Head of caudate nucleus (tissue), 42 donors: ENCODE measurements at regions not wholly inside any gene's neighbourhood (a gene's known extent, or its start where the extent isn't known, plus 50 kb on each side); places are given as distances from the start of the nearest gene placed in this dataset.

Experiments
- DNase-seq, 42 donors: peaks; one replicate each; pipeline versions ENCODE4 v3.0.0 to v3.0.0-alpha.2; 2020 to 2021; ENCODE audit warnings: mixed read lengths in 7 of 42
- intact Hi-C: fragments of 100-400 bp; cut with DNase I; formaldehyde crosslinking; loops from one replicate; pipeline ENCODE4 v1.15.0; 2022

DNA sequence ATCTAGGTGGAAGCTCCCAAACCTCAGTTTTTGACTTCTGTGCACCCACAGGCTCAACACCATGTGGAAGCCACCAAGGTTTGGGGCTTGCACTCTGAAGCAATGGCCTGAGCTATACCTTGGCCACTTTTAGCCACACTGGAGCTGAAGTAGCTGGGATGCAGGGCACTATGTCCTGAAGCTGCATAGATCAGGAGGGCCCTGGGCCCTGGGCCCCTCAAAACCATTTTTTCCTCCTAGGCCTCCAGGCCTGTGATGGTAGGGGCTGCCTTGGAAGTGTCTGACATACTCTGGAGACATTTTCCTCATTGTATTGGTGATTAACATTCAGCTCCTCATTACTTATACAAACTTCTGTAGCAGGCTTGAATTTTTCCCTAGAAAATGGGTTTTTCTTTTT, 273.7 kb downstream of the FGF9 start:
- no peak for DNase-seq
- intact Hi-C loops: no loop called here

DNA sequence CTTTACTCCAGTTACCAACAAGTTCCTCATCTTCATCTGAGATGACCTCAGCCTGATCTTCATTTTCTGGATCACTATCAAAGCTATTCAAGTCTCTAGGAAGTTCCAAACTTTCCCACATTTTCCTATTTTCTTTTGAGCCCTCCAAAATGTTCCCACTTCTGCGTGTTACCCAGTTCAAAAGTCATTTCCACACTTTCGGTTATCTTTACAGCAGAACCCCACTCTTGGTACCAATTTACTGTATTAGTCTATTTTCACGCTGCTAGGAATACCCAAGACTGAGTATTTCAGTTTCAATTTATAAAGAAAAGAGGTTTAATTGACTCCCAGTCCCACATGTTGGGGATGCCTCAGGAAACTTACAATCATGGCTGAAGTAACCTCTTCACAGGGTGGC, 274.3 kb downstream of the FGF9 start:
- DNase-seq: no peak
- intact Hi-C loops: no loop called here

DNA sequence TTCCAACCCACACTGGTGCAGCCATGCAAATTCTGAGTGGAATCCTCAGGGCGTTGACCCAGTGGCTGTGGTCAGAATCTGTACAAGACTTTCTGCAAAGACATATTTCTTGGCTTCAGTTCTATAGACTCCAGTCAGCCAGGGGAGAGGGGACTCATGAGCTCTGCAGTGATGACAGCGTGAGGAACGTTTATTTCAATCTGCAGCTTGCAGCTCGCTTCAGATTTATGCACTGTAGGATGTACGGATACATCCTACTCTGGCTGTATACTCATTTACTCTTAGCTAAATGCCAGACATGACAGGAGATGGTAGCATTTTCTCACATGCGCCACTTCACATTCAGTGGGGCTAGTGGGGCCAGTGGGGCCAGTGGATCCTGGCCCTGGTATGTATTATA, 276.1 kb downstream of the FGF9 start:
- intact Hi-C loops: no loop called here
- DNase-seq: no peak

DNA sequence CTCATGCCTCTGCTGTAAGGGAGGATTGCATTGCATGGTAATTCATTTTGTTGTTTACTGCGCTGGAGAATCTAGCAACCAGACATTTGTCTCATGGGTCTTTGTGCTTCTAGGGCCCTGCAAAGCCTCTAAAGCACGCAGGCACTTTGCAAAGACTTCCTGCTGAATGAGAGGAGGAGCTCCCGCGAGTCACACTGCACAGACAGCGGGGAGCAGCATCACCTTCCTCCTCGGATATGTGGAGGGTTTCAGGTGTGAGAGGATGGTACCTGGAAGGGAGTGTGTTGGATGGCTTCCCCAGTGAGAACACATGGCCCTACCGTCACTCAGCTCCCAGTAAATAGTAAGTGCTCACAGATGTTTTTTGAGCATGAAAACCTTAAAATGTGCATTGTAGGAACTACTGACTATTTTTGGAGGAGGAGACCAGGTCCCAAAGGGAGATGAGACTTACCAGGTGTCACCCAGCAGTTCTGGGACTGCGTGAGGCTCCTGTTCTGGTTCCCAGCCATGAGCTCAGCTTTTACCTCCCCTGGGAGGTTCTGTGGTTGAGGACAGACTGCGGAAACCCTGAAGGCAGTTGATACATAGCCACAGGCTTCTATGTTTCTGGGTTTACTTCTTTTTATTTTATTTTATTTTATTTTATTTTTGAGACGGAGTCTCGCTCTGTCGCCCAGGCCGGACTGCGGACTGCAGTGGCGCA, 278.0 kb downstream of the FGF9 start:
- intact Hi-C loops: no loop called here
- no peak for DNase-seq

DNA sequence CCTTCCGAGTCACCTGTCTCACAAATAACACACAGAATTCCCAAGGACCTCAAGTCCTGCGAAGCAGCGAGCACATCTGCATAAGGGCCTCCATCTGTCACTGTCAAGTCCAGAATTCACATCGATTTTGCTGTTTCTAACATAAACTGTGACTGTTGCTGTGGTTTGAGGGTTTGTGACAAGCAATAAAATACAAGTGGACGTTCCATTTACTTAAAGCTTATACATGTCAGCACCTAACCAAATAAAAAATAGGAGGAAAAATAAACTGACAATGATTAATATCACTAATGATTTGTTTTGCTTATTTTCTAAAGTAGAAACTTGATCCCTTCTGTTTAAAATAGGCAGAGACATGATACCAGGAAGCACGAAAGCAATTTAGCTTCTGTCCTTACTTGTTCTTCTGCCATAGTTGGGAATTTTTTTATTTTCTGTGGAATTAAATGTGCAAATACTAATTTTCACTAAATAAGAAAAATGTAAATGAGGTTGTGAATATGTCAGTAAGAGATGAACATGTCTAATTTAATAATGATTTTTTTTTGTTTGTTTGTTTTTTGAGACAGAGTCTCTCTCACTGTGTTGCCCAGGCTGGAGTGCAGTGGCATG, 279.1 kb downstream of the FGF9 start:
- no peak for DNase-seq
- intact Hi-C loops: no loop called here

DNA sequence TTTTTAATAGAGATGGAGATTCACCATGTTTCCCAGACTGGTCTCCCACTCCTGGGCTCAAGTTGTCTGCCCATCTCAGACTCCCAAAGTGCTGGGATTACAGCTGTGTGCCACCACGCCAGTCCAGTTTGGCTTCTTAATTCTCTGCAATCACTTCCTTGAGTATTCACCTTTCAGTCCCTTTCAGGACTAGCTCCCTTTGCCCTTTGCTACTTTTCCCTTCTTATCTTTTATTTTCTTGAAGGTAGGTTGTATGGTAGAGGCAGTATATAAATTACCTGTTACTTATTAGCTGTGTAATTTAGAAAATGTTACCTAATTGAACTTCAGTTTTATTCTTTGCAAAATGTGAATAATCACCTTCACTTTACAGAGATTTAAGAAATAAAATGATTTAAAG, 285.8 kb downstream of the FGF9 start:
- intact Hi-C loops: no loop called here
- DNase-seq: no peak

DNA sequence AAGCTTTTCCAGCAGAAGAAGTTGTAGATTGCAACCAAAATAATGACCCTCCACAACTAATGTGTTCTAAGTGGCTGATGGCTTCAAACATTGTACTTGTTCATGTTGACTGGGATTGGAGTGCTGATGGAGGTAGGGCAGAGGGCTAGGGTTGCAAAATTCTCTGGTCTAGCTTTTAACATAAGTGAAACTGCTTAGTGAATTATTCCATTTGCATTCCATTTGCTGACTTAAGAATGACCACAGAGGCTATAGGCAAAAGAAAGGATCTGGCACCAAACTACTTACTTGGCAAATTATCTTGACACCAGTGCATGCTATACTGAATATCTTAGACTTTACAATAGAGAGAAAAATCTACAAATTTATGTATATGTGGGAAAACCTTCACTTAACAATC, 287.0 kb downstream of the FGF9 start:
- intact Hi-C loops: no loop called here
- DNase-seq: no peak

DNA sequence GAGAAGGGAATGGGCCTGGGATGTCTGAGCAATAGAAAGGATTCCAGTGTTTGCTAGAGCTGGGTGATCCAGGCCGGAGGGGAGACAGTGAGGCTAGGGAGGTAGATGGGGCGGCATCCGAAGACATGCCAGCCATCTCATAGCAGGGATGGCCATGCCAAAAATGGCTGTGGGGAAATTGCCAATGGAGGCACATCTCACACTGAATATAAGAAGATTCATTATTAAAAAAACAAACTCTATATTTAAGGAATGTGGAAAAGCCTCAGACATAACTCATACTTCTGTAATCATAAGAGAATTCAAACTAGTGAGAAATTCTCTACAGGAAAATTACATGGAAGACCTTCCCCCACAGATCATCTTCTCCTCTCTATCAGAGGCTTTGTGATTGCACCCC, 289.2 kb downstream of the FGF9 start:
- intact Hi-C loops: no loop called here
- DNase-seq: no peak

DNA sequence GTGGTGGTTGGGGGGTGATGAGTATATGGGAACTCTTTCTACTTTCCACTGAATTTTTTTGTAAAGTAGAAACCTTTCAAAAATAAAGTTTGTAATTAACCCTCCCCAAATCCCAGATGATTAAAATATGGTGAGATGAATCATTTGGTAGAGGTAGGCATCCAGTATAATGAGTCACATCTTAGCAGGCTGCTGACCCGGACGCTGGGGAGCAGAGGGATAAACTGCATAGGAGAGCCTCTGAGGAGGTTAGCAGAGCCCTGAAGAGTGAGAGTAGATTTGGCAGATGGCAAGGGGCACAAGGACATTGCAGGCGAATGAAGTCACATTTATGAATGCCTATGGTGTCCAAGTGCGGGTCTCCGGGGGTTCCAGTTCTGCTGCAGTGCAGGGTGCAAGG, 293.8 kb downstream of the FGF9 start:
- DNase-seq: no peak
- intact Hi-C loops: no loop called here

DNA sequence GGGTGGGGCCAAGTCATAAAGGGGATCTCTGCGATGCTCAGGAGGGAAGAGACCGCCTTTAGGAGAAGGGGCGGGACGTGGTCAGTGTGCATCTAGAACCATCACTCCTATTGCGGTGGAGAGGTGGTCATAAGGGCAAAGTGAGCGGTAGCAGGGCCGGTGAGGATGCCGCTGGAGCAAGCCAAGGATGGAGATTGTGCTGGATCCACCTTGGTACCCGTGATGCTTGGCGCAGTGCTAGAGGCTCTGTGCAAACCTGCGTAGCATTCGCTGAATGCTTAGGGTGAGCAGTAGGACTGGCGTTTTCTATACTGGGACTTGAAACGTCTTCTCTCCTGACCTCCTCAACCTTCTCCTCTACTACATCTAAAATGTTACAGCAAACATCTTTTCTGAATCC, 294.2 kb downstream of the FGF9 start:
- intact Hi-C loops: no loop called here
- no peak for DNase-seq

DNA sequence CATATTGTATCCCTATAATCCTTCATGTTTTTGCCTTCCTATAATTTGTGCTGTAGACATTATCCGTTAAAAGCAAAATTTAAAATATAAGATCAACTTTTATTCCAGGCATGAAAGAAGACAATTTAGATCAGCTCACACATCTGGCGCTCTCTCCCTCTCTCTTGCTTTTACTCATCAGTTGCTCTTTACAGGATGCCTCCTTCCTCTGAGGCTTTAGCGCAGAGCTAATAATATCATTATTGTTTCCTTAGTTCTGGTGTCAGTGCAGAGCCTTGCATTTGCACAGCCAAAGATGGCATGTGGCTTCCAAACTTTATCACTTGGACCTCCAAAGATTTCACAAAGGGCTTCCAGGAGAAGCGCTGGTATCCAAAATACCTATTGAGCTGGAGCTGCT, 295.1 kb downstream of the FGF9 start:
- intact Hi-C loops: no loop called here
- DNase-seq: no peak

DNA sequence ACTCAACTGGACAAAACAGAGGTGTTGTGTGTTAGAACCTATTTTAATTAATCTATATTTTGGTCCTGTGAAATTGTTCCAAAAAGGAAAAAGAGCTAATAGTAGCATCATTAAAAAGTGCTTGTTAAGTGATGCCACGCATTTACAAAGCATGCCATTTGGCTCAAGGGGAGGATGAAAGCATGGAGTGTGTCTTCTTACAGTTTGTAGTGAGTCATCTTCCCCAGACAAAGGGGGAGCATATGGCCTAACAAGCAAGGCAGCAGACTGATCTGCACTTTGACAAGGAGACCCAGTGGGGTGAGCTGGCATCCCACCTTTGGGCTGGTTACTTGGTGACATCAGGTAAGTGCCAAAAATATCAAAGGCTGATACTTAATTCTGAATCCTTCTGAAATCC, 297.0 kb downstream of the FGF9 start:
- no peak for DNase-seq
- intact Hi-C loops: no loop called here

DNA sequence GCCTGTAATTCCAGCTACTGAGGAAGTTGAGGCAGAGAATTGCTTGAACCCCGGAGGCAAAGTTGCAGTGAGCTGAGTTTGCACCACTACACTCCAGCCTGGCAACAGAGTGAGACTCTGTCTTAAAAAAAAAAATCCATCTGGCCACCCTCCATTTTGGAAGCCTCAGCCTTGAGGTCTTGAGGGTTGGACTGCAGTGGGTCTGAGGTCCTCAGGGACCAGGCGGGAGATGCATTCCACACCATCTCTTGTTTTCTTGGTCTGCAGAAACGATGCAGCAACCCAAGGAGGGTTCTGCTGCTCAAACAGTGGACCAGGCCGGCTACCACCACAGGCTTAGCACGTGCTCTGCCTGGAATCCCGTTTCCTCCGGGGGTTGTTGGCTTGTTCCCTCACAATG, 299.3 kb downstream of the FGF9 start:
- intact Hi-C loops: no loop called here
- DNase-seq: no peak

DNA sequence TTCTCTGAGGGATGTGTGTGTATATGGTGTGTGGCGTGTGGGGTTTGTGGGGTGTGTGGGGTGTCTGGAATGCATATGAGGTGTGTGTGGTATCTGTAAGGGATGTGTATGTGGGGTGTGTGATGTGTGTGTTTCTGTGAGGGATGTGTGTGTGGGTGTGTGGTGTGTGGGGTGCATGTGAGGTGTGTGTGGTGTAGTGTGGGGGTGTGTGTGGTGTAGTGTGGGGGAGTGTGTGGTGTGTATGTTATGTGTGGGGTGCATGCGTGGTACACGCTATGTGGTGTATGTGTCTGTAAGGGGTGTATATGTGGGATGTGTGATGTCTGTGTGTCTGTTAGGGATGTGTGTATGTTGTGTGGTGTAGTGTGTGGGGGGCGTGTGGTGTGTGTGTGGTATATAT, 300.0 kb downstream of the FGF9 start:
- intact Hi-C loops: no loop called here
- no peak for DNase-seq

DNA sequence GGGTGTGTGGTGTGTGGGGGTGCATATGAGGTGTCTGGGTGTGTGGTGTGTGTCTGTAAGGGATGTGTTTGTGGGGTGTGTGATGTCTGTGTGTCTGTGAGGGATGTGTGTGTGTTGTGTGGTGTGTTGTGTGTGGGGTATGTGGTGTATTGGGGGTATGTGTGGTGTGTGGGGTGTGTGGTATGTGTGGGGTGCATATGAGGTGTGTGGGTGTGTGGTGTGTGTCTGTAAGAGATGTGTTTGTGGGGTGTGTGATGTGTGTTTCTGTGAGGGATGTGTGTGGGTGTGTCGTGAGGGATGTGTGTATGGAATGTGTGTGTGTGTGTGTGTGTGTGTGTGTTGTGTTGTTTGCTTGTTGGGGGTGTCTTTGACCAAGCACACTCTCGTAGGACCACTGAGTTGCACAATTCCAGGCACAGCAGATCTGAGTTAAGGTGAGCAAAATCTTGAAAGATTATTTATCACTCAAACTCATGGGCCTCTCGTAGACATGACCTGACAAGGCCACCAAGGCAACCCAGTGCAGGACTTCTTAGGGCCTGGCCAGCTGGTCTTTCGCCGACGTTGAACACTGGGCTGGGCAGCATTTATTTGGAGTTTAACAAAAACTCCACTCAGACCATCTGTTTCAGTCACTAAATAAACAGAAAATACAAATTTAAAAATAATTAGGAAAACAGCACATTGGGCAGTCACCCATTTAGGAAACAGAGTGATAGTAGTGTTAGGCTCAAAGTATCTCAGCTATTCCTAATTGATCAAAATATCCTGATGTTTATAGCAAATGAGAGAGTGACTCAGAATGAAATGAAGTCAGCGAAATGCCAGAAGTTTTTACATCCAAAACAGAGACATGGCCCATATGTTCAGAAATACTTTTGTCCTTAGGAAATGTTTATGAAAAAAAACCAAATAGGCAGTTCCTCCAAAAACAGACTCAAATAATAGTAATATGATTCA, 301.1 kb downstream of the FGF9 start:
- DNase-seq: no peak
- intact Hi-C loops: no loop called here

DNA sequence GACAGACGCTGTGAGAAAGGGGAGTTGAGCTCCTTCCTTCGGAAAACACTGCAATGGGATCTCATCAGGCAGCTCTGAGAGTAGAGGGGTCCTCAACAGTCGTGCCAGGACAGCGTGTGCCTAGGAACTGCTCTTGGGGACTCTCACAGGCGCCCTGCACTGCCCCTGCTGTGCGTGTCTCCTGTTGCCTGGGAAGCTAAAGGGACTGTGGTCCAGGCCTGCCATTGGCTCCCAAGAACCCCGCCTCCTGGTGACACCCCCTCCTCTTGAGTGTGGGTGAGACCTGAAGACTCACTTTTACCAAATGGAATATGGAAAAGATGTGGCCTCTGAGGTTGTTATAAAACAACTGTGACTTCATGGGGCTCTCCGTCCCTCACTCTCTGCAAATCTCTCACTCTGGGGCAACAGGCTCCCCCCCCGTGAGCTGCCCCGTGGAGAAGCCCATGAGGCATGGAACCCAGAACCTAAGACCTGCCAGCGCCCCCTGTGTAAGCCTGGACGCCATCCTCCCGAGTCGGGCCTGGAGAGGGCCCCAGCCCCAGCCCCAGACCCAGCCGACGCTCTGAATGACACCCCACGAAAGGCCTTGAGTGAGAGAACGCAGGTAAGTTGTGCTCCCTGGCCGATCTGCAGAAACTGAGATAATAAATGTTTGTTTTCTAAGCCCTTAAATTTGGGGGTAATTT, 302.7 kb downstream of the FGF9 start:
- DNase-seq: no peak
- intact Hi-C loops: no loop called here

DNA sequence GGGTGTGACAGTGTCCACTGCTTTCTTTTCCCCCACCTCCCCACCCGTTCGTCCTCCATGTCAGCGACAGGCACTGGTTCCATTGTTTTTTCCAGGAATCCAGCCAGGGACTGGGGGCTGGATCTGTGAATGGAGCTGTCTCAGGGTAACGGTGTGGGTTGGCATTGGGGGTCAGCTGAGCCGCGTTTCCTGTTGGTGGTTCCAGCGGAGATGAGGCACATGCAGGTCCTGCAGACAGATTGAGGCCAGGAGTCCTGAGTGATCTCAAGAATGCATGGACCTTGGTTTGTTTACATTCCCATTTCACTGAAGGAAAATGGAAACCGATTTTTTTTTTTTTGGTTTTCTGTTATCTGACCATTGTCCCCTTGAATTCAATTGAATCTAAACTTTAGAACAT, 303.9 kb downstream of the FGF9 start:
- intact Hi-C loops: no loop called here
- DNase-seq: no peak

DNA sequence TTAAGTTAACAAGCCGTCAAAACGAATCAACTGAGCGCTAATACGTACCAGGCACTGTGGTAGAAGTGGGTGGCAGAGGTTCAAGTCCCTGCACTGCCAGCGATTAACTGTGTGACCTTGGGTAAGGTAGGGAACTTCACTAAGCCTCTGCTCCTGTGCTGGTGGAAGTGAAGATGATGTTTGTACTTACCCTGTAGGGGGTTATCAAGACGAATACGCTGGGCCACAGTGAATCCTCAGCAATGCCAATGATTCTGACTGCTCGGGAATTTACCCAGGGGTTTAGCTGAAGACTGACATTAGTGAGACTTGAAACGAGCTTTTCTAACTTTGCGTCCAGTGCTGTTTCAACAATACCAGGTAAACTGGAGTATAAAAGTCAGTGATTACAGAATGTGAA, 305.3 kb downstream of the FGF9 start:
- DNase-seq: no peak
- intact Hi-C loops: no loop called here

DNA sequence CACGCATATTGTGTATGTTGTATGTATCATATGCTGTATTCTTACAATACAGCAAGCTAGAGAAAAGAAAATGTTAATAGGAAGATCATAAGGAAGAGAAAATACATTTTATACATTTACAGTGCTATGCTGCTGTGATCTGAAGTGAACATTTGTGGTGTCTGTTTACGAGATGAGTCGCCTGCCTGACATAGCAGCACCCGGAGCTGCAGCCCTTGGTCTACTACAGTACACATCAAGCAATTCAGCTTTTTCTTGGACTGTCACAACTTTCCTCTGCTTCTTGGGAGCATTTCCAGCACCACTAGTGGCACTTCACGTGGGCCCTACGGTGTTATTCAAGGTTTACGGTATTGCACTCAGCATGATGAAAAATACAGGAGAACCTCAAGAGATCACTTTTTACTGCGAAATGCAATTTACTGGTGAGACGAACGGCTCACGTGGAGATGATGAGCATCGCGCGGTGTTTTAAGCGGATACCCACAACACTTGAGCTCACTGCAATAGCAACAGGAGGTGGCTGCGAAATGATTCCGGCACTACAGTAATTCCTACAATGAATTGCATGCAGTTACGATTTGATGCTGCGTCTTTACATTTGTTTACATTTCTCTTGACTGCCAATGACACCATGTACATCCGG, 308.4 kb downstream of the FGF9 start:
- intact Hi-C loops: no loop called here
- peak in 1 of 42 donors; percentile 19 for DNase-seq
